PC-3 (cell line): ENCODE measurements at regions not wholly inside any gene's neighbourhood (a gene's known extent, or its start where the extent isn't known, plus 50 kb on each side); places are given as distances from the start of the nearest gene placed in this dataset.

Source experiments
- ATAC-seq: fragments of 200-7000 bp; cut with Tn5 transposase; 2 replicates; pipeline ENCODE4 v1.9.1; 2020; ENCODE audit warnings: mild to moderate bottlenecking, moderate library complexity
- BruUV-seq: library from RNA; stranded (reverse); fragments of 400-500 nt; replicated peaks from 2 replicates; lab custom pipeline; 2021; lab: Mats Ljungman, UMichigan
- CTCF ChIA-PET: fragments of 300-600 bp; sonication (Branson Sonifier 250); formaldehyde crosslinking; loops from one replicate; lab custom pipeline; 2022; ENCODE audit warnings: antibody characterized with exemption; lab: Charles Lee
- POLR2A ChIA-PET: fragments of 300-600 bp; sonication (Branson Sonifier 250); formaldehyde crosslinking; loops from one replicate; lab custom pipeline; 2022; ENCODE audit warnings: antibody characterized with exemption; ENCODE audit not compliant: unreplicated experiment; lab: Charles Lee
- DNase-seq: peaks from one replicate; pipeline ENCODE4 v3.0.0-alpha.2; 2015
- H2AFZ ChIP-seq: fragments of 300-600 bp; sonication (generic); 2 replicates; pipeline ENCODE4 v1.6.0; 2016; ENCODE audit warnings: antibody characterized with exemption, low read length
- H3F3A ChIP-seq: fragments of 300-600 bp; sonication (generic); one replicate; pipeline ENCODE4 v1.6.0; 2017; ENCODE audit warnings: antibody characterized with exemption, low read length, control low read depth, mild to moderate bottlenecking; ENCODE audit not compliant: unreplicated experiment
- H3K27ac ChIP-seq: fragments of 300-600 bp; sonication (generic); 2 replicates; pipeline ENCODE4 v1.5.1; 2016; ENCODE audit warnings: mild to moderate bottlenecking, low read length
- H3K27me3 ChIP-seq: fragments of 300-600 bp; sonication (generic); 2 replicates; pipeline ENCODE4 v1.6.1; 2016; ENCODE audit warnings: low read length, mixed read lengths
- H3K36me3 ChIP-seq: fragments of 300-600 bp; sonication (generic); 2 replicates; pipeline ENCODE4 v1.6.1; 2016; ENCODE audit warnings: low read depth, mixed run types, low read length, mixed read lengths
- H3K4me1 ChIP-seq: fragments of 300-600 bp; sonication (generic); 2 replicates; pipeline ENCODE4 v1.5.1; 2016; ENCODE audit warnings: low read length; ENCODE audit not compliant: insufficient read depth
- H3K4me2 ChIP-seq: fragments of 300-600 bp; sonication (generic); 2 replicates; pipeline ENCODE4 v1.6.0; 2016; ENCODE audit warnings: low read length
- H3K4me3 ChIP-seq: fragments of 300-600 bp; sonication (generic); 2 replicates; pipeline ENCODE4 v1.5.1; 2016; ENCODE audit warnings: mild to moderate bottlenecking, low read length, mixed read lengths
- H3K79me2 ChIP-seq: fragments of 300-600 bp; sonication (generic); 2 replicates; pipeline ENCODE4 v1.6.1; 2017; ENCODE audit warnings: low read length, mixed read lengths
- H3K9ac ChIP-seq: fragments of 300-600 bp; sonication (generic); 2 replicates; pipeline ENCODE4 v1.6.0; 2016; ENCODE audit warnings: mild to moderate bottlenecking, low read length
- H3K9me2 ChIP-seq: fragments of 300-600 bp; sonication (generic); replicated peaks from 2 replicates; pipeline ENCODE4 v1.6.1; 2016; ENCODE audit warnings: mixed run types, low read length, mixed read lengths
- H3K9me3 ChIP-seq: fragments of 300-600 bp; sonication (generic); 2 replicates; pipeline ENCODE4 v1.6.1; 2016; ENCODE audit warnings: low read length, mixed read lengths
- H4K20me1 ChIP-seq: fragments of 300-600 bp; sonication (generic); 2 replicates; pipeline ENCODE4 v1.6.1; 2016; ENCODE audit warnings: low read length, mixed read lengths
- CTCF ChIP-seq: fragments of 300-600 bp; sonication (generic); conservative IDR thresholded peaks from 2 replicates; pipeline ENCODE4 v1.5.1; 2017; ENCODE audit warnings: antibody characterized with exemption, low read depth, mild to moderate bottlenecking, low read length
- EZH2 ChIP-seq: fragments of 300-600 bp; sonication (generic); IDR thresholded peaks from one replicate; pipeline ENCODE4 v1.6.1; 2017; ENCODE audit warnings: antibody characterized with exemption, mild to moderate bottlenecking, low read length; ENCODE audit not compliant: unreplicated experiment
- EZH2phosphoT487 ChIP-seq: fragments of 300-600 bp; sonication (generic); IDR thresholded peaks from 2 replicates; pipeline ENCODE4 v1.6.1; 2018; ENCODE audit warnings: mild to moderate bottlenecking, antibody characterized with exemption, low read length, borderline replicate concordance
- intact Hi-C: fragments of 100-400 bp; cut with micrococcal nuclease; formaldehyde crosslinking; loops from 2 replicates; pipeline ENCODE4 v1.9.0; 2023

GRCh38 chr7:118846977-118847376 is 622.5 kb downstream of the ANKRD7 start:
- Histone ChIP-seq H3K4me2 (no peak overlapping the region), H3F3A (no peaks in the 10 kb centered on the region), H3K4me1 (no peaks in the 10 kb centered on the region), H3K27me3 (no peaks in the 10 kb centered on the region), H3K9me3 (no peaks in the 10 kb centered on the region), H3K27ac (no peak overlapping the region), H3K36me3 (no peaks in the 10 kb centered on the region), H3K9ac (no peak overlapping the region), H4K20me1 (no peaks in the 10 kb centered on the region), H3K4me3 (no peak overlapping the region), H2AFZ (no peak overlapping the region), H3K9me2 (no peaks in the 10 kb centered on the region), H3K79me2 (no peaks in the 10 kb centered on the region)
- TF ChIP-seq EZH2phosphoT487: no peak
- no peak for TF ChIP-seq CTCF
- TF ChIP-seq EZH2: no peak
- DNase-seq (no peak), ATAC-seq (no peak)
- ChIA-PET CTCF (no interaction called here), POLR2A (interaction anchor here (0.6 kb wide), 1 partner anchor 1774 kb away, joined by 3 read pairs; no protein-coding TSS in a partner anchor)
- no TSS peak for BruUV-seq
- intact Hi-C loops: no loop called here

- Histone ChIP-seq H3K4me1 (no peaks in the 10 kb centered on the region), H2AFZ (no peak overlapping the region)
- intact Hi-C loops: no loop called here
Observed at GRCh38 chr7:118855290-118855689, 630.8 kb downstream of the ANKRD7 start.

More at GRCh38 chr7:118855290-118855689, 630.8 kb downstream of the ANKRD7 start:
- BruUV-seq: no TSS peak
- Histone ChIP-seq H3K4me3 (no peak overlapping the region), H3K27me3 (no peaks in the 10 kb centered on the region), H3K9me2 (no peaks in the 10 kb centered on the region), H3K9me3 (no peaks in the 10 kb centered on the region), H3K36me3 (no peaks in the 10 kb centered on the region), H3K9ac (no peak overlapping the region), H3K27ac (no peak overlapping the region), H3F3A (no peaks in the 10 kb centered on the region), H4K20me1 (no peaks in the 10 kb centered on the region), H3K4me2 (no peak overlapping the region), H3K79me2 (no peaks in the 10 kb centered on the region)
- no peak for ATAC-seq
- ChIA-PET CTCF (no interaction called here), POLR2A (no interaction called here)
- TF ChIP-seq CTCF (no peak), EZH2 (no peak), EZH2phosphoT487 (no peak)
- no peak for DNase-seq
